GM12878 (cell line): ENCODE measurements at regions not wholly inside any gene's neighbourhood (a gene's known extent, or its start where the extent isn't known, plus 50 kb on each side); places are given as distances from the start of the nearest gene placed in this dataset.

Experiments
- ATAC-seq: fragments of 200-7000 bp; cut with Tn5 transposase; 3 replicates; pipeline ENCODE4 v1.9.1; 2020; ENCODE audit warnings: mild to moderate bottlenecking, moderate library complexity
- BruUV-seq: library from RNA; stranded (reverse); fragments of 400-500 nt; replicated peaks from 2 replicates; lab custom pipeline; 2021; lab: Mats Ljungman, UMichigan
- CTCF ChIA-PET: fragments of 300-600 bp; sonication (Branson Sonifier 250); formaldehyde crosslinking; extraction: SDS; loops from one replicate; lab custom pipeline; 2021; ENCODE audit warnings: inconsistent platforms; lab: Yijun Ruan, JAX
- POLR2A ChIA-PET: fragments of 350-600 bp; formaldehyde crosslinking; extraction: SDS; loops from one replicate; lab custom pipeline; 2021; ENCODE audit warnings: inconsistent platforms; lab: Charles Lee
- RAD21 ChIA-PET: fragments of 300-600 bp; sonication (Branson Sonifier 250); formaldehyde crosslinking; loops from one replicate; lab custom pipeline; 2023; ENCODE audit warnings: antibody characterized with exemption; ENCODE audit not compliant: unreplicated experiment; lab: Charles Lee
- SMC1A ChIA-PET: fragments of 300-600 bp; sonication (Branson Sonifier 250); formaldehyde crosslinking; loops from one replicate; lab custom pipeline; 2023; ENCODE audit not compliant: unreplicated experiment, uncharacterized antibody; lab: Charles Lee
- DNase-seq: peaks from one replicate; pipeline ENCODE4 v3.0.0-alpha.2; 2011; ENCODE audit warnings: low read depth, low spot score
- FAIRE-seq: peaks from 3 replicates; lab custom pipeline; 2011; peaks lifted over from hg19 to GRCh38; lab: Jason Lieb, UNC
- H2AFZ ChIP-seq: 2 replicates; pipeline ENCODE4 v1.6.0; 2011; ENCODE audit warnings: low read depth, low read length, control low read depth; ENCODE audit not compliant: control insufficient read depth
- H3K27ac ChIP-seq: 2 replicates; pipeline ENCODE4 v1.5.1; 2011; ENCODE audit warnings: control low read depth; ENCODE audit not compliant: control insufficient read depth, insufficient read depth
- H3K27me3 ChIP-seq, 2 experiments: replicated peaks in 1 of 2; 2 replicates each; pipeline versions ENCODE4 v1.6.0 to v1.6.1; 2011; ENCODE audit warnings: low read length in 1 of 2; ENCODE audit not compliant: control insufficient read depth in 2 of 2, insufficient read depth in 2 of 2
- H3K36me3 ChIP-seq, 2 experiments: 2 replicates each; pipeline ENCODE4 v1.5.1; 2011; ENCODE audit warnings: low read length in 1 of 2; ENCODE audit not compliant: control insufficient read depth in 2 of 2, insufficient read depth in 2 of 2
- H3K4me1 ChIP-seq: 2 replicates; pipeline ENCODE4 v1.6.1; 2011; ENCODE audit warnings: mild to moderate bottlenecking, low read length, moderate library complexity, mixed read lengths; ENCODE audit not compliant: control insufficient read depth, insufficient read depth
- H3K4me2 ChIP-seq: 2 replicates; pipeline ENCODE4 v1.6.0; 2011; ENCODE audit warnings: control low read depth; ENCODE audit not compliant: control insufficient read depth, insufficient read depth
- H3K4me3 ChIP-seq: fragments of 200-600 bp; sonication (generic); 2 replicates; pipeline ENCODE4 v1.5.1; 2016
- H3K79me2 ChIP-seq: 2 replicates; pipeline ENCODE4 v1.6.0; 2011; ENCODE audit warnings: low read length; ENCODE audit not compliant: control insufficient read depth, insufficient read depth
- H3K9ac ChIP-seq: 2 replicates; pipeline ENCODE4 v1.8.0; 2011; ENCODE audit warnings: low read length, control low read depth, mixed read lengths; ENCODE audit not compliant: control insufficient read depth, insufficient read depth
- H3K9me3 ChIP-seq: replicated peaks from 3 replicates; pipeline ENCODE4 v1.5.1; 2011; ENCODE audit warnings: mild to moderate bottlenecking, low read length; ENCODE audit not compliant: control insufficient read depth, insufficient read depth
- H4K20me1 ChIP-seq: 2 replicates; pipeline ENCODE4 v1.6.0; 2011; ENCODE audit not compliant: control insufficient read depth, insufficient read depth
- ATF7 ChIP-seq: fragments of 450-650 bp; IDR thresholded peaks from 2 replicates; pipeline ENCODE4 v1.6.1; 2016; ENCODE audit warnings: low read depth, mild to moderate bottlenecking
- BMI1 ChIP-seq: fragments of 450-650 bp; IDR thresholded peaks from 2 replicates; pipeline ENCODE4 v1.6.1; 2016; ENCODE audit warnings: mild to moderate bottlenecking, moderate library complexity, borderline replicate concordance
- BRCA1 ChIP-seq: IDR thresholded peaks from 2 replicates; pipeline ENCODE4 v1.6.1; 2011; ENCODE audit warnings: low read depth, low read length, improper control_type of control experiment
- CBFB ChIP-seq: IDR thresholded peaks from 2 replicates; pipeline ENCODE4 v1.6.1; 2016; ENCODE audit warnings: antibody characterized with exemption, low read depth
- CEBPZ ChIP-seq: fragments of 150-350 bp; IDR thresholded peaks from 2 replicates; pipeline ENCODE4 v1.6.1; 2016; ENCODE audit warnings: low read depth, low read length
- CHD1 ChIP-seq: IDR thresholded peaks from 2 replicates; pipeline ENCODE4 v1.6.1; 2012; ENCODE audit warnings: low read depth, low read length, improper control_type of control experiment
- E4F1 ChIP-seq: fragments of 450-650 bp; IDR thresholded peaks from 2 replicates; pipeline ENCODE4 v1.6.1; 2018; ENCODE audit warnings: borderline replicate concordance, mild to moderate bottlenecking; ENCODE audit not compliant: partially characterized antibody
- HDAC2 ChIP-seq: fragments of 200-600 bp; sonication (generic); IDR thresholded peaks from 2 replicates; pipeline ENCODE4 v1.6.1; 2017
- MYC ChIP-seq: IDR thresholded peaks from 2 replicates; pipeline ENCODE4 v1.6.1; 2011; ENCODE audit warnings: mild to moderate bottlenecking, low read length, moderate library complexity, inconsistent platforms; ENCODE audit not compliant: insufficient read depth, insufficient replicate concordance, insufficient read length, severe bottlenecking
- PML ChIP-seq: IDR thresholded peaks from 2 replicates; pipeline ENCODE4 v1.6.1; 2012; ENCODE audit warnings: low read length, inconsistent platforms
- POU2F2 ChIP-seq: IDR thresholded peaks from 3 replicates; pipeline ENCODE4 v1.6.1; 2011; ENCODE audit warnings: low read depth, mild to moderate bottlenecking, low read length, borderline replicate concordance
- SKIL ChIP-seq: fragments of 450-650 bp; IDR thresholded peaks from 2 replicates; pipeline ENCODE4 v1.6.1; 2017; ENCODE audit warnings: mild to moderate bottlenecking, low read depth, inconsistent platforms; ENCODE audit not compliant: poor library complexity, severe bottlenecking
- SMARCA5 ChIP-seq: fragments of 450-650 bp; IDR thresholded peaks from 2 replicates; pipeline ENCODE4 v1.6.1; 2017; ENCODE audit warnings: mild to moderate bottlenecking
- STAT3 ChIP-seq: IDR thresholded peaks from 2 replicates; pipeline ENCODE4 v1.6.1; 2011; ENCODE audit warnings: low read depth, low read length, improper control_type of control experiment
- TCF3 ChIP-seq: IDR thresholded peaks from 2 replicates; pipeline ENCODE4 v1.6.1; 2012; ENCODE audit warnings: low read depth, mild to moderate bottlenecking, low read length, borderline replicate concordance; ENCODE audit not compliant: insufficient read depth
- TCF7 ChIP-seq: IDR thresholded peaks from 2 replicates; pipeline ENCODE4 v1.6.1; 2014; ENCODE audit warnings: antibody characterized with exemption, borderline replicate concordance
- WRNIP1 ChIP-seq: IDR thresholded peaks from 2 replicates; pipeline ENCODE4 v1.6.1; 2011; ENCODE audit warnings: low read depth, low read length, improper control_type of control experiment, borderline replicate concordance
- ZNF622 ChIP-seq: fragments of 450-650 bp; IDR thresholded peaks from 2 replicates; pipeline ENCODE4 v1.6.1; 2017; ENCODE audit warnings: mild to moderate bottlenecking, inconsistent platforms
- in situ Hi-C: fragments of 300-500 bp; cut with MboI; formaldehyde crosslinking; loops from 9 replicates; pipeline ENCODE4 v1.14.3; 2018; ENCODE audit warnings: mixed read lengths
- intact Hi-C: fragments of 100-400 bp; cut with micrococcal nuclease; formaldehyde crosslinking; loops from one replicate; pipeline ENCODE4 v1.14.2; 2022; ENCODE audit not compliant: unreplicated experiment

- Histone ChIP-seq H3K9me3 (no peaks in the 10 kb centered on the region), H4K20me1 (no peaks in the 10 kb centered on the region), H3K79me2 (no peaks in the 10 kb centered on the region)
- no peak for FAIRE-seq
- intact Hi-C loops (no loop called here), in situ Hi-C loops (no loop called here)
- ChIA-PET SMC1A (no interaction called here), POLR2A (no interaction called here)
- TF ChIP-seq CEBPZ (no peak), TCF7 (no peak), E4F1 (no peak), WRNIP1 (no peak), BRCA1 (no peak), CBFB (no peak), BMI1 (no peak), SMARCA5 (no peak), HDAC2 (no peak), CHD1 (no peak), POU2F2 (no peak), PML (no peak), TCF3 (no peak), ZNF622 (no peak), ATF7 (no peak), STAT3 (no peak), SKIL (no peak), MYC (no peak)
- TF ChIP-seq, all 136 proteins: peak for 0
- no TSS peak for BruUV-seq
- no peaks in the 10 kb centered on the region for H3K36me3 ChIP-seq
- no peak overlapping the region for H3K4me2 ChIP-seq
- CTCF ChIA-PET = no interaction called here
- H3K4me3 ChIP-seq = no peak overlapping the region
- DNase-seq (no peak), ATAC-seq (no peak)
- H3K9ac ChIP-seq = no peak overlapping the region
- no peak overlapping the region for H3K27ac ChIP-seq
- no peaks in the 10 kb centered on the region; a peak in 3 of 4 replicates for H3K27me3 ChIP-seq
- H2AFZ ChIP-seq = no peak overlapping the region
- no peaks in the 10 kb centered on the region for H3K4me1 ChIP-seq
- RAD21 ChIA-PET = no interaction called here
These were observed 59.9 kb upstream of the ODC1 start for GRCh38 chr2:10508038-10508437.
